ENCODE measurements at regions not wholly inside any gene's neighbourhood (a gene's known extent, or its start where the extent isn't known, plus 50 kb on each side); places are given as distances from the start of the nearest gene placed in this dataset.
"Not testable (repeated sequence)": the region's sequence is repeated elsewhere in the genome, so short reads cannot be mapped to it uniquely, and the experiment has no call there.

- Histone ChIP-seq H3F3A (ENCODE audit: insufficient read depth, low read length) (no peaks in the 10 kb centered on the region), H3K4me2 (ENCODE audit: low read depth, low read length) (no peak overlapping the region), H3K79me2 (ENCODE audit: low read length) (no peaks in the 10 kb centered on the region), H3K36me3 (replicated peaks; ENCODE audit: insufficient read depth, low read length) (no peaks in the 10 kb centered on the region), H3K9ac (ENCODE audit: low read length) (no peak overlapping the region), H3K27ac (ENCODE audit: low read length) (no peak overlapping the region), H3K9me3 (replicated peaks; ENCODE audit: insufficient read depth, low read length) (no peaks in the 10 kb centered on the region), H3K4me1 (ENCODE audit: low read length) (no peaks in the 10 kb centered on the region), H3K9me2 (replicated peaks; ENCODE audit: insufficient read depth, low read length) (no peaks in the 10 kb centered on the region), H4K20me1 (ENCODE audit: insufficient read depth, low read length) (no peaks in the 10 kb centered on the region), H3K27me3 (replicated peaks; ENCODE audit: insufficient read depth, low read length) (no peaks in the 10 kb centered on the region), H2AFZ (ENCODE audit: low read length) (no peak overlapping the region), H3K4me3 (ENCODE audit: low read length) (no peak overlapping the region)
- no peak for TF ChIP-seq EZH2 (optimal IDR thresholded peaks at IDR 0.05; ENCODE audit: low read depth, low read length)
- TF ChIP-seq, protein P1, sequence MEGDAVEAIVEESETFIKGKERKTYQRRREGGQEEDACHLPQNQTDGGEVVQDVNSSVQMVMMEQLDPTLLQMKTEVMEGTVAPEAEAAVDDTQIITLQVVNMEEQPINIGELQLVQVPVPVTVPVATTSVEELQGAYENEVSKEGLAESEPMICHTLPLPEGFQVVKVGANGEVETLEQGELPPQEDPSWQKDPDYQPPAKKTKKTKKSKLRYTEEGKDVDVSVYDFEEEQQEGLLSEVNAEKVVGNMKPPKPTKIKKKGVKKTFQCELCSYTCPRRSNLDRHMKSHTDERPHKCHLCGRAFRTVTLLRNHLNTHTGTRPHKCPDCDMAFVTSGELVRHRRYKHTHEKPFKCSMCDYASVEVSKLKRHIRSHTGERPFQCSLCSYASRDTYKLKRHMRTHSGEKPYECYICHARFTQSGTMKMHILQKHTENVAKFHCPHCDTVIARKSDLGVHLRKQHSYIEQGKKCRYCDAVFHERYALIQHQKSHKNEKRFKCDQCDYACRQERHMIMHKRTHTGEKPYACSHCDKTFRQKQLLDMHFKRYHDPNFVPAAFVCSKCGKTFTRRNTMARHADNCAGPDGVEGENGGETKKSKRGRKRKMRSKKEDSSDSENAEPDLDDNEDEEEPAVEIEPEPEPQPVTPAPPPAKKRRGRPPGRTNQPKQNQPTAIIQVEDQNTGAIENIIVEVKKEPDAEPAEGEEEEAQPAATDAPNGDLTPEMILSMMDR (IDR thresholded peaks at IDR 0.05; ENCODE audit: low read length), result no peak
- no peak for TF ChIP-seq EZH2phosphoT487 (IDR thresholded peaks at IDR 0.05; ENCODE audit: low read length)
- no peak for DNase-seq
Measured at GRCh38 chr3:81816473-81817250, 55.2 kb upstream of the GBE1 start.

- not testable (repeated sequence) for H3K9me3 ChIP-seq (replicated peaks; ENCODE audit: insufficient read depth, low read length); H3K36me3 ChIP-seq (replicated peaks; ENCODE audit: insufficient read depth, low read length); H3K9me2 ChIP-seq (replicated peaks; ENCODE audit: insufficient read depth, low read length); H3K27me3 ChIP-seq (replicated peaks; ENCODE audit: insufficient read depth, low read length); H3F3A ChIP-seq (ENCODE audit: insufficient read depth, low read length); H4K20me1 ChIP-seq (ENCODE audit: insufficient read depth, low read length); H3K79me2 ChIP-seq (ENCODE audit: low read length); H2AFZ ChIP-seq (ENCODE audit: low read length); H3K9ac ChIP-seq (ENCODE audit: low read length); H3K4me2 ChIP-seq (ENCODE audit: low read depth, low read length); H3K4me1 ChIP-seq (ENCODE audit: low read length); H3K27ac ChIP-seq (ENCODE audit: low read length); H3K4me3 ChIP-seq (ENCODE audit: low read length); DNase-seq
Measured at GRCh38 chr3:81812098-81812497, 50.7 kb upstream of the GBE1 start.

Measured in MM.1S (cell line).